WTC11 (cell line): ENCODE measurements at regions not wholly inside any gene's neighbourhood (a gene's known extent, or its start where the extent isn't known, plus 50 kb on each side); places are given as distances from the start of the nearest gene placed in this dataset.

Experiments used
- ATAC-seq: fragments of 200-7000 bp; cut with Tn5 transposase; 2 replicates; pipeline ENCODE4 v1.10.0; 2021; ENCODE audit warnings: mild to moderate bottlenecking, moderate library complexity
- CTCF ChIA-PET: fragments of 300-600 bp; sonication (Branson Sonifier 250); formaldehyde crosslinking; loops from one replicate; lab custom pipeline; 2021; ENCODE audit warnings: antibody characterized with exemption; lab: Charles Lee
- POLR2A ChIA-PET: fragments of 350-600 bp; sonication (Branson Sonifier 250); formaldehyde crosslinking; loops from one replicate; lab custom pipeline; 2021; ENCODE audit warnings: antibody characterized with exemption; lab: Charles Lee
- DNase-seq: peaks from one replicate; pipeline ENCODE4 v3.0.0; 2021; ENCODE audit warnings: low spot score
- H3K27ac Mint-ChIP-seq: 2 replicates; pipeline ENCODE4 v1.8.0; 2021; ENCODE audit warnings: mixed read lengths
- H3K27me3 Mint-ChIP-seq: 2 replicates; pipeline ENCODE4 v1.8.0; 2021; ENCODE audit warnings: low read depth, mild to moderate bottlenecking, moderate library complexity, mixed read lengths
- H3K36me3 Mint-ChIP-seq: 2 replicates; pipeline ENCODE4 v1.8.0; 2021; ENCODE audit warnings: mixed read lengths
- H3K4me1 Mint-ChIP-seq: 2 replicates; pipeline ENCODE4 v1.8.0; 2022; ENCODE audit warnings: mixed read lengths
- H3K4me3 Mint-ChIP-seq: 2 replicates; pipeline ENCODE4 v1.8.0; 2021; ENCODE audit warnings: mild to moderate bottlenecking, moderate library complexity, mixed read lengths
- H3K9me3 Mint-ChIP-seq: 2 replicates; pipeline ENCODE4 v1.8.0; 2021; ENCODE audit warnings: mixed read lengths
- AFF4 ChIP-seq: sonication (generic); formaldehyde crosslinking; IDR thresholded peaks from 2 replicates; pipeline ENCODE4 v1.8.1; 2023; ENCODE audit warnings: mild to moderate bottlenecking, missing genetic modification reagents, borderline replicate concordance
- ATF1 ChIP-seq: sonication (generic); formaldehyde crosslinking; IDR thresholded peaks from 2 replicates; pipeline ENCODE4 v1.8.1; 2023; ENCODE audit warnings: mild to moderate bottlenecking, moderate library complexity, missing genetic modification reagents
- ATF6 ChIP-seq: sonication (generic); formaldehyde crosslinking; IDR thresholded peaks from 2 replicates; pipeline ENCODE4 v1.8.1; 2023; ENCODE audit warnings: mild to moderate bottlenecking, missing genetic modification reagents
- CBFB ChIP-seq: sonication (generic); formaldehyde crosslinking; IDR thresholded peaks from 2 replicates; pipeline ENCODE4 v1.8.1; 2022; ENCODE audit warnings: mild to moderate bottlenecking, low read depth, missing genetic modification reagents
- CREM ChIP-seq: sonication (generic); formaldehyde crosslinking; IDR thresholded peaks from 2 replicates; pipeline ENCODE4 v1.8.1; 2022; ENCODE audit warnings: mild to moderate bottlenecking, missing genetic modification reagents, moderate library complexity
- ELF4 ChIP-seq: sonication (generic); formaldehyde crosslinking; IDR thresholded peaks from 2 replicates; pipeline ENCODE4 v1.8.1; 2022; ENCODE audit warnings: low read depth, mild to moderate bottlenecking, moderate library complexity, missing genetic modification reagents
- FOXP1 ChIP-seq: sonication (generic); formaldehyde crosslinking; IDR thresholded peaks from 2 replicates; pipeline ENCODE4 v1.8.0; 2022; ENCODE audit warnings: missing genetic modification reagents, mild to moderate bottlenecking, moderate library complexity, borderline replicate concordance
- GRHL2 ChIP-seq: fragments of 250-450 bp; sonication (Bioruptor Pico); IDR thresholded peaks from 2 replicates; pipeline ENCODE4 v1.8.0; 2022; ENCODE audit warnings: mild to moderate bottlenecking, moderate library complexity; ENCODE audit not compliant: insufficient replicate concordance, severe bottlenecking
- MAX ChIP-seq: sonication (generic); formaldehyde crosslinking; IDR thresholded peaks from 2 replicates; pipeline ENCODE4 v1.8.0; 2022; ENCODE audit warnings: mild to moderate bottlenecking, missing genetic modification reagents
- MXD4 ChIP-seq: fragments of 250-450 bp; sonication (Bioruptor Pico); IDR thresholded peaks from 2 replicates; pipeline ENCODE4 v1.8.0; 2021; ENCODE audit warnings: mild to moderate bottlenecking, moderate library complexity, borderline replicate concordance
- NR1H2 ChIP-seq: sonication (generic); formaldehyde crosslinking; IDR thresholded peaks from 2 replicates; pipeline ENCODE4 v1.9.0; 2021; ENCODE audit warnings: mild to moderate bottlenecking, moderate library complexity, missing genetic modification reagents
- NR2C2 ChIP-seq: sonication (generic); formaldehyde crosslinking; IDR thresholded peaks from 2 replicates; pipeline ENCODE4 v1.8.0; 2022; ENCODE audit warnings: mild to moderate bottlenecking, missing genetic modification reagents
- RELA ChIP-seq: sonication (generic); formaldehyde crosslinking; IDR thresholded peaks from 2 replicates; pipeline ENCODE4 v1.8.1; 2022; ENCODE audit warnings: missing genetic modification reagents, mild to moderate bottlenecking, borderline replicate concordance
- ZBTB21 ChIP-seq: sonication (generic); formaldehyde crosslinking; IDR thresholded peaks from 2 replicates; pipeline ENCODE4 v1.8.1; 2023; ENCODE audit warnings: mild to moderate bottlenecking, missing genetic modification reagents, borderline replicate concordance
- ZNF121 ChIP-seq: sonication (generic); formaldehyde crosslinking; IDR thresholded peaks from 2 replicates; pipeline ENCODE4 v1.8.0; 2023; ENCODE audit warnings: missing genetic modification reagents
- ZNF263 ChIP-seq: sonication (generic); formaldehyde crosslinking; IDR thresholded peaks from 2 replicates; pipeline ENCODE4 v1.8.1; 2022; ENCODE audit warnings: low read depth, mild to moderate bottlenecking, moderate library complexity, missing genetic modification reagents
- ZNF281 ChIP-seq: sonication (generic); formaldehyde crosslinking; IDR thresholded peaks from 2 replicates; pipeline ENCODE4 v1.8.0; 2023; ENCODE audit warnings: mild to moderate bottlenecking, missing genetic modification reagents
- ZNF416 ChIP-seq: fragments of 250-450 bp; sonication (Bioruptor Pico); IDR thresholded peaks from 2 replicates; pipeline ENCODE4 v1.9.0; 2021; ENCODE audit warnings: mild to moderate bottlenecking, inconsistent platforms
- TF ChIP-seq, protein P1 (sequence below): sonication (generic); formaldehyde crosslinking; IDR thresholded peaks from 2 replicates; pipeline ENCODE4 v1.8.1; 2022; ENCODE audit warnings: missing genetic modification reagents, borderline replicate concordance
- TF ChIP-seq, protein P2 (sequence below): sonication (generic); formaldehyde crosslinking; IDR thresholded peaks from 2 replicates; pipeline ENCODE4 v1.8.1; 2022; ENCODE audit warnings: low read depth, mild to moderate bottlenecking, moderate library complexity, missing genetic modification reagents, borderline replicate concordance

DNA sequence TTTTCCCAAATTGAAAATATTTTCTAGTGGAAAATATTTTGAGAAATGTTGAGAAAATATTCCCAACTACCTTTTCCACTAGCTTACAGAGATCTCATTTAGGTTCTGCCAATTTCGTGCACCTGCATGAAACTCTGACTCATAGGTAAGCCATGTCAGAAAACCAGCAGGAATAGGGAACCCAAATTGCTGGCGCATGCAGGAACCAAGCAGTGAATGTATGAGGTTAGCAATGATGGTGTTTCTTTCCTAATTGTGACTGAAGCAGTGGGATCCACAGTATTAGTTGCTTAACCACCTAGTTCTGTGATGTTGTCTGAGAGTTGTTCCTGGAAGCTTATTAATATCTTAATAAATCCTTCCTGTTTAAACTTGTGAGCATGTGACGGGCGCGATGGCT lies 381.0 kb upstream of the TRAM1L1 start:
- Mint-ChIP-seq H3K27me3 (no peaks in the 10 kb centered on the region), H3K27ac (peak overlapping the region; percentile 76; the same call in 1 of the 2 replicates), H3K4me1 (peaks cover 17% of the 10 kb centered on the region), H3K9me3 (no peaks in the 10 kb centered on the region), H3K36me3 (no peaks in the 10 kb centered on the region), H3K4me3 (no peak overlapping the region)
- TF ChIP-seq ZNF416 (no peak), GRHL2 (CRISPR knock-in tag) (no peak), ZBTB21 (CRISPR knock-in tag) (no peak), MXD4 (no peak), ATF6 (CRISPR knock-in tag) (no peak), NR1H2 (no peak), ELF4 (no peak), NR2C2 (no peak), ZNF121 (CRISPR knock-in tag) (no peak), CREM (no peak), FOXP1 (CRISPR knock-in tag) (no peak), ZNF281 (no peak), CBFB (CRISPR knock-in tag) (no peak), RELA (CRISPR knock-in tag) (no peak), MAX (CRISPR knock-in tag) (no peak), AFF4 (CRISPR knock-in tag) (no peak), ZNF263 (no peak), ATF1 (CRISPR knock-in tag) (no peak)
- TF ChIP-seq, protein P1, sequence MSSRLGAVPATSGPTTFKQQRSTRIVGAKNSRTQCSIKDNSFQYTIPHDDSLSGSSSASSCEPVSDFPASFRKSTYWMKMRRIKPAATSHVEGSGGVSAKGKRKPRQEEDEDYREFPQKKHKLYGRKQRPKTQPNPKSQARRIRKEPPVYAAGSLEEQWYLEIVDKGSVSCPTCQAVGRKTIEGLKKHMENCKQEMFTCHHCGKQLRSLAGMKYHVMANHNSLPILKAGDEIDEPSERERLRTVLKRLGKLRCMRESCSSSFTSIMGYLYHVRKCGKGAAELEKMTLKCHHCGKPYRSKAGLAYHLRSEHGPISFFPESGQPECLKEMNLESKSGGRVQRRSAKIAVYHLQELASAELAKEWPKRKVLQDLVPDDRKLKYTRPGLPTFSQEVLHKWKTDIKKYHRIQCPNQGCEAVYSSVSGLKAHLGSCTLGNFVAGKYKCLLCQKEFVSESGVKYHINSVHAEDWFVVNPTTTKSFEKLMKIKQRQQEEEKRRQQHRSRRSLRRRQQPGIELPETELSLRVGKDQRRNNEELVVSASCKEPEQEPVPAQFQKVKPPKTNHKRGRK (CRISPR knock-in tag), result no peak
- TF ChIP-seq, protein P2, sequence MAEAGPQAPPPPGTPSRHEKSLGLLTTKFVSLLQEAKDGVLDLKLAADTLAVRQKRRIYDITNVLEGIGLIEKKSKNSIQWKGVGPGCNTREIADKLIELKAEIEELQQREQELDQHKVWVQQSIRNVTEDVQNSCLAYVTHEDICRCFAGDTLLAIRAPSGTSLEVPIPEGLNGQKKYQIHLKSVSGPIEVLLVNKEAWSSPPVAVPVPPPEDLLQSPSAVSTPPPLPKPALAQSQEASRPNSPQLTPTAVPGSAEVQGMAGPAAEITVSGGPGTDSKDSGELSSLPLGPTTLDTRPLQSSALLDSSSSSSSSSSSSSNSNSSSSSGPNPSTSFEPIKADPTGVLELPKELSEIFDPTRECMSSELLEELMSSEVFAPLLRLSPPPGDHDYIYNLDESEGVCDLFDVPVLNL (CRISPR knock-in tag), result no peak
- ChIA-PET POLR2A (no interaction called here), CTCF (no interaction called here)
- ATAC-seq (peak; percentile 46; the same call in 1 of the 2 replicates), DNase-seq (no peak)
